Left kidney (tissue), 1 donor: ENCODE measurements at regions not wholly inside any gene's neighbourhood (a gene's known extent, or its start where the extent isn't known, plus 50 kb on each side); places are given as distances from the start of the nearest gene placed in this dataset.
"Not testable (repeated sequence)": the region's sequence is repeated elsewhere in the genome, so short reads cannot be mapped to it uniquely, and the experiment has no call there.

Experiments
- DNase-seq: peaks from one replicate; pipeline ENCODE4 v3.0.0-alpha.2; 2013

DNA sequence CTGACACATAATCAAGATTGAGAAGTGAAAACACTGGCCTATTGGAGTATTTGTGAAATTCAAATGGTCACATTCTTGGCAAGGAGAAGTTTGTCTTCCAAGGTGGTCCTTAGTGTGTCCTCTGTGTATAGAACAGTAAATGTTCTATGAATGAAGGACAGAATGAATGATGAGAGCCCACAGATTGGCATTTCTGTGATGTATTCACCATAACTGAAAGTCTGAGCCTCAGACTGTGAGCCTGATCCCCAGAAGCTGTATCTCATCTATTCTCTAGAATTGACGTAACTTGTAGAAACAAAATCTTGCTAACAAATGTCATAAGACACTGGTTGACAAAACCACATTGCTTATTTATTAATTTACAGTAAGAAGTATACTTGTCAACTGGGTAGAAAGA, 111.5 kb upstream of the ETV3 start:
- DNase-seq = no peak

DNA sequence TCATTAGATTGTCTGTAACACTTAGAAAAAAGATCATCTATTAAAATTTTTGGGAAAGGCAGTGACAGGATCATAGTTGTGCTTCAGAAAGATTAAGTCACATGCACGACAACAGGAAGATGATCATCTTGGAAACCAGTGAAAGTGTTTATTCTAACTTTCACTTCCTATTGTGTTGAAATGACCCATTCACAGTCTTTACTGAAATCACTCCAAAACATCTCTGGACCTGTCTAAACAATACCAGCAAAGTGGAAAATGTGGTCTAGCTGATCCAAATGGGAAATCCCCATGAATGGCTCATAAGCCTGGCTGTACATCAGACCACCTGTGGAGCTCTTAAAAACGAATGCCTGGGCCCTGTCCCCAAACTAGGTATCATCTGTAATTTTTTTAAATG, 111.1 kb upstream of the ETV3 start:
- no peak for DNase-seq

DNA sequence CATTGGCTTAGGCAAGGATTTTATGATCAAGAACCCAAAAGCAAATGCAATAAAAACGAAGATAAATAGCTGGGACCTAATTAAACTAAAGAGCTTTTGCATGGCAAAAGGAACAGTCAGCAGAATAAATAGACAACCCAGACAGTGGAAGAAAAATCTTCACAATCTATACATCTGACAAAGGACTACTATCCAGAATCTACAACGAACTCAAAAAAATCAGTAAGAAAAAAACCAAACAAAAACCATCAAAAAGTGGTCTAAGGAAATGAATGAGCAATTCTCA, 109.5 kb upstream of the ETV3 start:
- not testable (repeated sequence) for DNase-seq

DNA sequence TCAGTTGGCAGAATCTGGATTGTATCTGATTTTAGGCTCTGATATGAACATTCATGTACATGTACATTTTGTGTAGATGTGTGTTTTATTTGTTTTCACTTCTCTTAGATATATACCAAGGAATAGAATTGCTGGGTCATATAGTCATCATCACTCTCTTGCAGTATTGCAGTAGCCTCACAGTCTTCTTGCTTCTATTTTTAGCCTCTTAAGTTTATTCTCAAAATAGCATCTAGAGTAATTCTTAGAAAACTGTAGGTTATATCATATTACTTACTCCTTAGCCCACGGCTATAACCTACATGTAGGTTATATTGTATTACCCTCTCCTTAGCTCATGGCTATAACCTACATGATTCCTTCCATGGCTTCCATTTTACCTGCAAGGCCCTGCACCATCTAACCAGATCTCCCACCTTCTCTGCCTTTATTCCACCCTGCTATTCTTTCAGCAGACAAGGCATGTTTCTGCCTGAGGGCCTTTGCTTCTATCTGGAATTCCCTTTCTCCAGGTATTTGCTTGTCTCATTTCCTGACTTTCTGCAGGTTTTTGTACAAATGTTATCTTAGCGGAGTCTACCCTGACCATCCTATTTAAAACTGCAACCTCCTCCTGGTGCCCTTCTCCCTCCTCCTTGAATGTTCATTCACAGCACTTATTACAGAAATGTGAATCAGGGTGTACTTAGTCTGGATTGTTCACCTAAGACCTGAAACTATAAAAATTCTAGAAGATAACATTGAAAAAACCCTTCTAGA, 109.0 kb upstream of the ETV3 start:
- DNase-seq = no peak

DNA sequence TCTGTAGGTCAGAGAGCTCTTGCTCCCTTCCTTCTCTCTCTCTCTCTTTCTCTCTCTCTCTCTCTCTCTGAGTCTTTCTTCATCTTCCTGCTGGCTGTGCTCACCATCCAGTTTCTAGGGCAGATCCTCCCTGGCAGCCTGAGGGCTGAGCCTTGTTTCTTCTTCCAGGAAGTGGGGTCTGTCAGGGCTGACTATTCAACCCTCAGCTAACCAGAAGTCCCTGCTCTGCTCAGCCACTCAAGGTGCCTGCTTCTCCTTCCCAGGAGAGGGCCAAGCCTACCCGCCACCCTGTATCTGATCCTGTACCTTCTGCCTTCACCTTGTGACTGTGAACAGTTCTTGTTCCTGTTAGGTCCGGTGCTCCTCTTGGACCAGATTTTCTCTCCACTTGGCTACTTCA, 107.6 kb upstream of the ETV3 start:
- DNase-seq = no peak

DNA sequence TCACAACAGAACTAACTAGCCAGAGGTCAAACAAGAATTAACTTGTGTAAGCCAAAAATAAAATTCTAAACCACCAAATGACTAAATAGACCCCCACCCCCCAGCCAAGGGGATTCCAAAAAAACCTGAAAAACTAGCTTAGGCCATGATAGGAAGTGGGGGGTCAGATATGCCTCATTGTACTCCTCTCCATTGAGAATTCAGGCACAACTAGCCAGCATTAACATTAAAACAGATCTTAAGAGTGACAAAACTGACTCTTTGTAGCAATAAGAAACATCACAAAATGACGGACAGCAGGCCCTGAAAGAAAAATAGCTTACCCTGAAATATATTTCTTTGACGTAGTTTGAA, 103.0 kb upstream of the ETV3 start:
- DNase-seq = no peak

DNA sequence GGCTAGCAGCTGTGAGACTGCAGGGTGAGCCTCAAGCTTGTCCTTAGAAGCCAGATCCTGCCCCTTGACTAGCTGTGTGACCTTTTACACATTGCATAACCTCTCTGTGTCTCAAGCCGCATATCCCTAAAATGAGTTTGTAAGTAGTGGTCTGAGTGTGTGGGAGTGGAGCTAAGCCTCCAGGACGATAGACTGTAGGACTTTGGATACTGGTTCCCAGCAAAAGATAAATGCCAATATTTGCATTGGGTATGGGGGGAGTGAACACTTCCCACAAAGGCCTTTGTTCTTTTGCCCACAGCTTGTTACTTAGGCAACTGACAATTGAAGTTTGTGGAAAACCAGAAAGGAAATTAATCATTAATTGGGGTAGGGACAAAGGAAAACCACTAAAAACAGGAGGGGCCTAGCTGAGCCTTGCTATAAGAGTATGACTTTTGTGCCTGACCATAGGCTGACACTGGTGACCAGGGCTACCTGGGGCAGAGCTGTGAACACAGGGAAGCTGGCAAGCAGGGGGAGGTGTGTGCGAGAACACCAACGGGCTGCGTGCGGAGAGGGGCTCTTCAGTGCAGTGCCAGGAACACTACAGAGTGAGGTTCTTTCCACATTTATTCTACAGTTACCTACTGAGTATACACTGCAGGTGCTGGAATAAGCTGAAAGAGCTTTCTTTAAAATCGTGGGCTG, 102.4 kb upstream of the ETV3 start:
- DNase-seq = peak; percentile 33

DNA sequence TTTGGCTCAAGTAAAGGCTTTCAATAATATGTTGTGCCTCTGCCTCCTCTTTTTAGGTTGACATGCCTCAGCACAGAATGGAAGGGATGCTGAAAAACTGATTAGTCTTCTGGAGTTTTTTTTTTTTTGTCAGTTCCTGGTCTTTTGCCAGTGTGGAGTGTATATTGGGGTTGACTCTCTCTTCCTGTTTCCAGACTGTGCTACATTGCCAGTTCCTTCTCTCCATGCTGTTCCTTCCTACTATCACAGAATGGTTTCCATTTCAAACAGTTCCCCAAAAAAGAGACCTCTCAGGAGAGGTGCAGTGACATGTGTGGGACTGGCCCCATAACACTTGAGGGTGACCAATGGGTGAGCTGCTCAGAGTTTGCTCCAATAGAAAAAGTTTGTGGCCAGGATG, 101.7 kb upstream of the ETV3 start:
- peak; percentile 1 for DNase-seq

DNA sequence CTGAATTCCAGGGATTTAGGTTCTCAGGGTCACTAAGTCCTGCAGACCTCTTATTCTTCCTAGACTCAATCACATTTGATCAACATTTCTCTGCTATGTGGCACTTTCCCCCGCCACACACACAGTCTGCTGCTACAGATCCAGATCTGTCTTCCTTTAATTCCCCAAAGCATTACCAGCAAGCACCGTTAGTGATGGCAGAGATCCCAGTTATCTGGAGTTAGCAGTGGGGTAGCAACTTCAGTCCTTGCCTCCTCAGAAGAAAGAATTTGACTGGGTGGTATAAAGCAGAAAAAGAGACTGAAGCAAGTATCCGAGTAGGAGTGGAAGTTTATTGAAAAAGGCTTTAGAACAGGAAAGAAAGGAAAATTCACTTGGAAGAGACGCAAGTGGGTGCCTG, 100.4 kb upstream of the ETV3 start:
- DNase-seq = no peak

DNA sequence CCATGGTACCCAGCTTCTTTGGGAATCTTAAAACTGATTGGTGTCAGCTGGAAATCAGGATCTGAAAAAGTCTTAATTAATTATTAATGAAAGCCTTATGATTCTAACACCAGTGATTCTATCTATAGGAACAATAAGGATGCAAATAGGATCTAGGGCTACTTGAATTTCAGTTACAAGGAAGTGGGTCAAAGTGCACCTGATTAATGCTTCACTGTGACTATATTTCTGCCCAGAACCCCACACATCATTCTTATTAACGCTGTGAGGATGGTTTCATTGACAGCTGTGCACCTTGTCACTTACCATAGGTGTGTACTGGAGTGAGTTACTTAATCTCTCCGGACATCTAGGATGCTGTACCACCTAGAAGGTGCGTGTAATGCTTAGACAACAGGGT, 99.8 kb upstream of the ETV3 start:
- no peak for DNase-seq

DNA sequence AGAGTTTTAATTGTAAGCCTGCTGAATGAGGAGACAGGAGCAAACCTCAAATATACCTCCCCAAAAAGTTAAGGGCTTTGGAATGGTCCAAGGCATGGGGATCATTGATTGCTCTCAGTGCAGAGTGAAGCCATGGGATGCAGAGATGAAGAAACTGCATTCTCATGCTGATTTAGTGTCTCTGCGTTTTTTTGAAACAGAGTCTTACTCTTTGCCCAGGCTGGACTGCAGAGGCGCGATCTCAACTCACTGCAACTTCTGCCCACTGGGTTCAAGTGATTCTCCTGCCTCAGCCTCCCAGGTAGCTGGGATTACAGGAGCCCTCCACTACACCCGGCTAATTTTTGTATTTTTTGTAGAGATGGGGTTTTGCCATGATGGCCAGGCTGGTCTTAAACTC, 99.3 kb upstream of the ETV3 start:
- no peak for DNase-seq

DNA sequence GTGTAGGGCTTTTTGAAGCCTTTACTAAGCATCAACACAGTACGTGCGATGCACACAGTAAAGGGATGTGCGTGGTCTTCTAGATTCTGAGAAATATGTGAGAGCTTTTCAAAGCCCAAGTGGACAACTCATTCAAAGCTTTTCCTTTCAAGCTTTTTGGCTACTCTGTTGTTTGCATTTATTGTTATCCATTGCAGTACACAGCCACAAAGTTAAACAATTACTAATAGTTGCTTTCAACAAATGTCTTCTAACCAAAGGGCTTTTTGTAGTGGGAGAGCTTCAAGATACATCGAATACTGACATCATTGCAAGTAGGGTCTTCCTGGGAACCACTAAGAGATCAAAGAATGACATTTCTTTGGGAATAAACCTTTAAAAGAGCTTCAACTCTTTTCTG, 97.9 kb upstream of the ETV3 start:
- DNase-seq = no peak

DNA sequence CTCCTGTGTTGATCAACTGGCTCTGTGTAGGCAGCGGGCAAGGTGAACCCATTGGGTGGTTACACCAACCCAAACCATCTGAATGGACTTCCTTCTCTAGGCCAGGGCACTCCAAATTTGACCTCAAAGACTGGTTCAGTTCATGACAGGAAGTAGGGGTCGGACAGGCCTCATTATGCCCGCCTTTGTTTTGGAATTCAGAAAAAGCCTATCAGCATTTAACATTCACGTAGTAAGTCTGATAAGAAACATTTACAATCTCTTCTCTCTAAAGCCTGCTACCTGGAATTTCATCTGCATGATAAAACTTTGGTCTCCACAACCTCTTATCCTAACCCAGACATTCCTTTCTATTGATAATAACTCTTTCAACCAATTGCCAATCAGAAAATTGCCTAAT, 97.1 kb upstream of the ETV3 start:
- no peak for DNase-seq

DNA sequence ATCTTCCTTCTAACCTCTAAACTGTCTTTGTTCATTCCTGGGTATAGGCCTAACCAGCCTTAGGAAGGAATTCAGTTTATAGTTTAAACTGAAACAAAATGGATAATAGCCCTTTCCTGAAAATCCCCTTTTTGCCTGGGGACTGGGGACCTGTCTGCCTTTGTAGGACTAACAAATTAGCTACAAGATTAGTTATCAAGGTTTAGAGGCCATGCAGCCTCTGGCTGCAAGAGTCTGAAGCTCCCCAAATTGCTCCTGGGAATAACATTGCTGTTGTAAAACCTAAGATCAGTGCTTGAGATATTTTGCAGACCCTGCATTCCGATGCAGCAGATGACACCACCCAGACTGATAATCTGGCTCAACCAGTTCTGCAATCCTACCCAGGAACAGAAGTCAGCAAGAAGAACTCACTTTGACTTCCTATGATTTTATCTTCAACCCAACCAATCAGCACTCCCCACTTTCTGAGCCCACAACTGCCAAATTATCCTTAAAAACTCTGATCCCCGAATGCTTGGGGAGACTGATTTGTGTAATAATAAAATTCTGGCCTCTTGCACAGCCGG, 96.6 kb upstream of the ETV3 start:
- DNase-seq = no peak

DNA sequence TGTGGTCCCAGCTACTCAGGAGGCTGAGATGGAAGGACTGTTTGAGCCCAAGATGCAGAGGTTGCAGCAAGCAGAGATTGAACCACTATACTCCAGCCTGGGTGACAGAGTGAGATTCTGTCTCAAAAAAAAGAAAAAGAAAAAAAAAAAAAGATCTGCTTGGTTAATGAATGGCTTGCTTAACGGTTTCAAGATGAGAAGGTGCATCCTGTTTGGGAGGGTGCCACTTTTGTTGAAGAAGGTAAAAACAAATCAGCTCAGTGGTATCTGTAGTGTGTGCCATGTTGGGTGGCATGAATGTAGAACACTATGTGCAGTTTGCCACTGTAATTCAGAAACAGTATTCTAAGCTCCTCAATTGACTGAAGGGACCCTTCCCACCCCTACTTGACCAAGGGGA, 94.9 kb upstream of the ETV3 start:
- no peak for DNase-seq

DNA sequence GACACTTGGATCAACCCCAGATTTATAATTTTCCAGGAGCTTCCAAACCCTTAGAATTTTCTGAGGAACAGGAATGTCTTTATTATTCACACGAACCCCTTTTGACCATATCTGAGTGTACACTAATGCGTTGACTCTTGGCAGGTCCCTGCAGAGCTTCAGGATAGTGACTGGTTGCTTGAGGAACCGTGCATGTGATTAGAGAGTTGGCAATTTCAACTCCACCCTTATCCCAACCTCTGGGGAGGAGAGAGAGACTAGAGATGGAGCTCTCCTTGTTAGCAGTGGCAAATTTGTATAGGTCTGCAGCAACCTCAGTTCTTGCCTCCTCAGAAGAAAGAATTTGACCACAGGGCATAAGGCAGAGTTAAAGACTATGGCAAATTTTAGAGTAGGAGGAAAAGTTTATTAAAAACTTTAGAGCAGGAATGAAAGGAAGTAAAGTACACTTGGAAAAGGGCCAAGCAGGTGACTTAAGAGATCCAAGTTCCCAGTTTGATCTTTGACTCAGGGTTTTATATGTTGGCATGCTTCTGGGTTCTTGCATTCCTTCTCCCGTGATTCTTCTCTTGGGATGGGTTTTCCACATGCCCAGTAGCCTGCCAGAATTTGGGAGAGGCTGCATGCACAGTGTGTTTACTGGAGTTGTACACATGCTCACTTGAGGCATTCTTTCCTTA, 93.8 kb upstream of the ETV3 start:
- no peak for DNase-seq

DNA sequence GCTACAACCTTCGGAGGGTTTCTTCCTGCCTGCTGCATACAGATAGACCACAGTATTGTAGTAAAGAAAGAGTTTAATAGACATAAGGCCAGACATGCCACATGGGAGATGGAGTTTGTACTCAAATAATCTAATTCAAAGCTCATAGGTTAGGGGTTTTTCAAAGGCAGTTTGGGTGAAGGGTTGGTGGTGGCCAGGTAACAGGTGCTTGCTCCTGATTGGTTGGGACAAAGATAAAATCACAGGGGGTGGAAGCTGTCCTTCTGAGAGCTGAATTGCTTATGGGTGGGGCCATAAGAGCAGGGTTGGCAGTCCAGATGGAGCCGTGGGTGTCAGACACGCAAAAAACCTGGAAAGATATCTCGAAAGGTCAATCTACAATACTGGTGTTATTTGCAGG, 92.3 kb upstream of the ETV3 start:
- no peak for DNase-seq

DNA sequence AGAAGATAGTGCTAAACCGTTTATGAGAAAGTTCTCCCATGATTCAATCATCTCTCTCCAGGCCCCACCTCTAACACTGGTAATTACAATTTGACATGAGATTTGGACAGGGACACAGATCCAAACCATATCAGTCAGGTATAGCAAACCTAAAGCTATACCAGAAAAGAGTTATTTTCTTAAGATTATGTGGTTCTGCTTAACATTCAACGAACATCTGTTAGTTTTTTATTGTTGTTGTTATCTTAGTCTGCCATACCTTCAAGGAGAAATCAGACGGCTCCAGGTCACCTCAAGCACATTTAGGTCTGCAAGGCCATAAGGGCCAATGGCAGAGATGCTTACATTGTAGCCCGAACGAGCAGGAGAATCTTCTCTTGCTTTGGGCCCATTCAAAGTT, 89.5 kb upstream of the ETV3 start:
- no peak for DNase-seq

DNA sequence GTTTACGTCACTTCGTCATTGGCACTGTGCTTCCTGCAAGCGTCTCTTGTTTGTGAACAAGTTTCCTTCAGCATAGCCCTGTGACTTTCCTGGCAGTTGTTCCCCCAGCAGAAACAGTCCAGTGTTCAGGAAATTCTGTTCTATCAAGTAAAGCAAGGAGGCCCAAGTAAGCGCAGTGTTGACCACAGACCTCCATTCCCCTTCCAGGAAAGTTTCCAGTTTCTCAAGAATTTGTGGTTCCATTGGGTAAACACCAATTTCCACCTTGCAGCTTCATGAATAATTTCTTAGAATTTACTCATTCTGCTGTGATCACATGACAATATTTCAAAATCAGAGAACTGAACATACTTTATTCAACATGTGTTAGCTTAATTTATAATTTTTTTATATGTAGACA, 88.5 kb upstream of the ETV3 start:
- DNase-seq = no peak

DNA sequence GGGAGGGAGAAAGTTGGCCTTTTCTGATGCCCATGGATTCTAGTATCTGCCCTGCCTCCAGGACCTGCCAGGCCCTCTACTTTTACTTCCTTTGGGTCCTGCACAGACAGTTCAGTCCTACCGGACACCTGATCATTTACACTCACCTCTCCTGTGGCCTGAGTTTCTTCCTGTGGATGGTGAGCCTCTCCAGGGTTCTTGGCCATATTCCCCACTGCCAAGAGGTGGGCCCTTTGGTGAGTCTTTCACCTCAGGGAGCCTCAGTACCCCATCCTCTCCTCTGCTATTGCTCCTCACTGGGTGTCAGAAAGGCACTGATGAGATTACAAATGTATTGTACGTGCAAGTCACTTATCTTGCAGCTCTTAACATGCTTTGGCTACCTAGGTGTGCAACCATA, 81.4 kb upstream of the ETV3 start:
- DNase-seq = no peak

DNA sequence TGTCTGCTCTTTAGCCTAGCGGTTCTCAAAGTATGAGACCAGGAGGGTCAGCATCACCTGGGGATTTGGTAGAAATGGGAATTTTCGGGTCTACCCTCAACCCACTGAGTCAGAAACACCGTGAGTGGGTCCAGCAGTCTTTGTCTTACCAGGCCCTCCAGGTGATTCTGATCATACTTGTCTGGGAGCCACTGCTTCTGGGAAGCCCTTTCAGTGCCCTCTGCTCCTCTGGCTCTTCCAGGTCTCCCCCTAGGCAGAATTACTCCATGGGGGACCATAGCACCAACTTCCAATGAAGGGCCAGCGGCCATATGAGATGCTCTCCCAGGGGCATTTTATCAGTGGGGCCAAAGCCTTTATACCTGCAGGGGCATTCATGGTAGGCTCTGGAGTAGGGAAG, 81.0 kb upstream of the ETV3 start:
- DNase-seq = no peak

DNA sequence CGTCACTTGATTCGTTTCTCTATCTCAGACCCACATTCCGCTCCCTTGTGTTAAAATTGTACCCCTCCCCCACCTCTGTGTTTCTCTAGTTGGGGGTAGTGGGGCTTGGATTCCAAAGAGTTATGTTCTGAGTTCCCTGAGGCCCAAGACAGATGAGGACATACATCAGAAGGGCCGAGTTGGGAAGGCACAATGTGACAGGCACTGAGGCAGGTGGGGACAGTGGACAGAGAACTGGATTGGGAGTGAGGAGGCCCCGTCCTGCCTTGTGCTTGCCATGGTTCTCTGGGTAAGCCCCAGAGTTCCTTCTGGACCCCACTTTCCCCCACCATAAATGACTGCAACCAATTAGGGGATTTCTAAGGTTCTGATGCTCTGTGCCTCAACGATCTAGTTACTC, 80.5 kb upstream of the ETV3 start:
- no peak for DNase-seq

DNA sequence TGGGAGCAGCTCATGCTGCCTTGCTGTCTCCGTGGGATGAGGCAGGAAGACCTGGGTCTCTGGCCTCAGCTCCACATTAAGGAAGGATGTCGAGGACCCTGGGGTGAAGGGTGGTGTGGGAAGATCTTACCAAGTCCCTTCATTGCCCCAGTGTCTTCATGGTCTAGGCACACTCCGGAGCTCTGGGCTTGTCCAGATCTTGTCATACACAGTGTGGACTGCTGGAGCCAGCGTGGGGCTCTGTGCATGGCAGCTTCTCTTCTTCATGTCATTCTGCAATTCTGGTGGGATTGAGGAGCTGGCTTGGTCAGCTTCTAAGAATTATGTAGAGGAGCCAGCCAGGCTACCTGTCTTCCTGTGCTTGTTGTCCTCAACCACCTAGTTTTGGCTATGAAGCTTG, 79.3 kb upstream of the ETV3 start:
- no peak for DNase-seq

DNA sequence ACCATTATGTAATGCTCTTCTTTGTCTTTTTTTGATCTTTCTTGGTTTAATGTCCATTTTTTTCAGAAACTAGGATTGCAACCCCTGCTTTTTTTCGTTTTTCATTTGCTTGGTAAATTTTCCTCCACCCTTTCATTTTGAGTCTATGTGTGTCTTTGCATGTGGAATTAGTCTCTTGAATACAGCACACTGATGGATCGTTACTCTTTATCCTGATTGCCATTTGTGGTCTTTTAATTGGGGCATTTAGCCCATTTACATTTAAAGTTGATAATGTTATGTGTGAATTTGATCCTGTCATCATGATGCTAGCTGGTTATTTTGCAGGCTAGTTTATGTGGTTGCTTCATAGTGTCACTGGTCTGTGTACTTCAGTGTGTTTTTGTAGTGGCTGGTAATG, 75.6 kb upstream of the ETV3 start:
- DNase-seq = no peak
